ENCODE measurements at regions not wholly inside any gene's neighbourhood (a gene's known extent, or its start where the extent isn't known, plus 50 kb on each side); places are given as distances from the start of the nearest gene placed in this dataset.

GRCh38 chr21:17159697-17160096 lies 353.1 kb upstream of the CXADR start:
- H2AK5ac ChIP-seq (ENCODE audit: low read depth, low read length) = no peak overlapping the region
- H3K9ac ChIP-seq (ENCODE audit: low read depth, low read length, poor library complexity) = no peak overlapping the region
- H4K8ac ChIP-seq (ENCODE audit: low read depth, low read length) = no peak overlapping the region
- whole genome bisulfite sequencing, 2 donors (ENCODE audit: extremely low coverage in 2 of 2, insufficient read length in 2 of 2, insufficient replicate concordance in 1 of 2) = no CpG with 5 or more reads among the region's 2 CpGs
- H2BK5ac ChIP-seq (ENCODE audit: low read length) = no peak overlapping the region
- no peak overlapping the region for H4K91ac ChIP-seq (ENCODE audit: low read depth, low read length, poor library complexity)
- no peak overlapping the region for H2BK15ac ChIP-seq (ENCODE audit: low read length)
- H3K9me3 ChIP-seq (replicated peaks in 1 of 2; ENCODE audit: control insufficient read depth in 2 of 2, insufficient read depth in 1 of 2, low read depth in 1 of 2, low read length in 2 of 2) = no peaks in the 10 kb centered on the region
- no peak overlapping the region for H3K23ac ChIP-seq (ENCODE audit: low read depth, low read length, poor library complexity)
- no peaks in the 10 kb centered on the region for H3K27me3 ChIP-seq (ENCODE audit: control insufficient read depth in 3 of 3, insufficient read depth in 3 of 3, low read depth in 1 of 3, low read length in 3 of 3)
- no peak overlapping the region for H3K4me2 ChIP-seq (ENCODE audit: insufficient read depth, low read length, poor library complexity, severe bottlenecking)
- no peak overlapping the region for H2BK12ac ChIP-seq (ENCODE audit: low read length)
- H3K4me3 ChIP-seq (ENCODE audit: low read length in 2 of 2) = no peak overlapping the region
- H3K27ac ChIP-seq (replicated peaks; ENCODE audit: low read length) = no peak overlapping the region
- no peaks in the 10 kb centered on the region for H3K4me1 ChIP-seq (ENCODE audit: control insufficient read depth in 2 of 2, insufficient read depth in 1 of 2, low read depth in 1 of 2, low read length in 2 of 2)
- no peaks in the 10 kb centered on the region for H3K36me3 ChIP-seq (replicated peaks in 1 of 2; ENCODE audit: control insufficient read depth in 2 of 2, insufficient read depth in 2 of 2, low read length in 2 of 2)
- no peak overlapping the region for H3K4ac ChIP-seq (ENCODE audit: low read length)
- H3K14ac ChIP-seq (ENCODE audit: low read length) = no peak overlapping the region
- H3K18ac ChIP-seq (ENCODE audit: low read length) = no peak overlapping the region
- no peak for DNase-seq (ENCODE audit: low spot score)
- no peak overlapping the region for H2BK120ac ChIP-seq (ENCODE audit: low read depth, low read length)
- H2AFZ ChIP-seq (ENCODE audit: low read length) = no peak overlapping the region
- no peaks in the 10 kb centered on the region for H3K79me1 ChIP-seq (ENCODE audit: low read depth, low read length)

- no peak overlapping the region for H3K14ac ChIP-seq (ENCODE audit: low read length)
- H2BK5ac ChIP-seq (ENCODE audit: low read length) = no peak overlapping the region
- H3K4me3 ChIP-seq (ENCODE audit: low read length in 2 of 2) = no peak overlapping the region
- no peak overlapping the region for H2BK12ac ChIP-seq (ENCODE audit: low read length)
- DNase-seq (ENCODE audit: low spot score) = no peak
- no peaks in the 10 kb centered on the region for H3K27me3 ChIP-seq (ENCODE audit: control insufficient read depth in 3 of 3, insufficient read depth in 3 of 3, low read depth in 1 of 3, low read length in 3 of 3)
- WGBS, 2 donors (ENCODE audit: extremely low coverage in 2 of 2, insufficient read length in 2 of 2, insufficient replicate concordance in 1 of 2) = no CpG with 5 or more reads among the region's 3 CpGs
- no peak overlapping the region for H3K27ac ChIP-seq (replicated peaks; ENCODE audit: low read length)
- no peak overlapping the region for H3K4ac ChIP-seq (ENCODE audit: low read length)
- no peak overlapping the region for H2AK5ac ChIP-seq (ENCODE audit: low read depth, low read length)
- H3K36me3 ChIP-seq (replicated peaks in 1 of 2; ENCODE audit: control insufficient read depth in 2 of 2, insufficient read depth in 2 of 2, low read length in 2 of 2) = no peaks in the 10 kb centered on the region
- no peak overlapping the region for H3K4me2 ChIP-seq (ENCODE audit: insufficient read depth, low read length, poor library complexity, severe bottlenecking)
- H3K79me1 ChIP-seq (ENCODE audit: low read depth, low read length) = no peaks in the 10 kb centered on the region
- H4K91ac ChIP-seq (ENCODE audit: low read depth, low read length, poor library complexity) = no peak overlapping the region
- H3K9ac ChIP-seq (ENCODE audit: low read depth, low read length, poor library complexity) = no peak overlapping the region
- no peak overlapping the region for H2AFZ ChIP-seq (ENCODE audit: low read length)
- no peak overlapping the region for H3K18ac ChIP-seq (ENCODE audit: low read length)
- no peak overlapping the region for H4K8ac ChIP-seq (ENCODE audit: low read depth, low read length)
- no peaks in the 10 kb centered on the region for H3K4me1 ChIP-seq (ENCODE audit: control insufficient read depth in 2 of 2, insufficient read depth in 1 of 2, low read depth in 1 of 2, low read length in 2 of 2)
- no peak overlapping the region for H2BK120ac ChIP-seq (ENCODE audit: low read depth, low read length)
- H2BK15ac ChIP-seq (ENCODE audit: low read length) = no peak overlapping the region
- H3K23ac ChIP-seq (ENCODE audit: low read depth, low read length, poor library complexity) = no peak overlapping the region
- H3K9me3 ChIP-seq (replicated peaks in 1 of 2; ENCODE audit: control insufficient read depth in 2 of 2, insufficient read depth in 1 of 2, low read depth in 1 of 2, low read length in 2 of 2) = no peaks in the 10 kb centered on the region
Measured at GRCh38 chr21:17185674-17186073, 327.2 kb upstream of the CXADR start.

DNA sequence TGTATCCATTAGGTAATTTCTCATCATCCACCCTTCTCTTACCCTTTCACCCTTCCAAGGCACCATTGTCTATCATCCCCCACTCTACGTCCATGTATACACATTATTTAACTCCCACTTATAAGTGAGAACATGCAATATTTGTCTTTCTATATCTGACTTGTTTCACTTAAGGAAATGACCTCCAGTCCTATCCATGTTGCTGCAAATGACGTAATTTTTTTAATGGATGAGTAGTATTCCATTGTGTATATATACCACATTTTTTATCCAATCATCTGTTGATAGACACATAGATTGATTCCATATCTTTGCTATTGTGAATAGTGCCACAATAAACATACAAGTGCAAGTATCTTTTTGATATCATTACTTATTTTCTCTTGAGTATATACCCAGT lies 322.9 kb upstream of the CXADR start:
- H3K4ac ChIP-seq (ENCODE audit: low read length) = no peak overlapping the region
- no peak overlapping the region for H2BK5ac ChIP-seq (ENCODE audit: low read length)
- no peak overlapping the region for H3K9ac ChIP-seq (ENCODE audit: low read depth, low read length, poor library complexity)
- no peaks in the 10 kb centered on the region for H3K79me1 ChIP-seq (ENCODE audit: low read depth, low read length)
- no peak overlapping the region for H2BK15ac ChIP-seq (ENCODE audit: low read length)
- no peaks in the 10 kb centered on the region for H3K36me3 ChIP-seq (replicated peaks in 1 of 2; ENCODE audit: control insufficient read depth in 2 of 2, insufficient read depth in 2 of 2, low read length in 2 of 2)
- H4K8ac ChIP-seq (ENCODE audit: low read depth, low read length) = no peak overlapping the region
- no peak overlapping the region for H3K27ac ChIP-seq (replicated peaks; ENCODE audit: low read length)
- no peak overlapping the region for H3K18ac ChIP-seq (ENCODE audit: low read length)
- no peak overlapping the region for H3K4me2 ChIP-seq (ENCODE audit: insufficient read depth, low read length, poor library complexity, severe bottlenecking)
- H2BK12ac ChIP-seq (ENCODE audit: low read length) = no peak overlapping the region
- H3K14ac ChIP-seq (ENCODE audit: low read length) = no peak overlapping the region
- H2AFZ ChIP-seq (ENCODE audit: low read length) = no peak overlapping the region
- H2AK5ac ChIP-seq (ENCODE audit: low read depth, low read length) = no peak overlapping the region
- H3K9me3 ChIP-seq (replicated peaks in 1 of 2; ENCODE audit: control insufficient read depth in 2 of 2, insufficient read depth in 1 of 2, low read depth in 1 of 2, low read length in 2 of 2) = peaks cover 2% of the 10 kb centered on the region in 2 donors
- no peak overlapping the region for H4K91ac ChIP-seq (ENCODE audit: low read depth, low read length, poor library complexity)
- no peak overlapping the region for H3K4me3 ChIP-seq (ENCODE audit: low read length in 2 of 2)
- no peaks in the 10 kb centered on the region for H3K4me1 ChIP-seq (ENCODE audit: control insufficient read depth in 2 of 2, insufficient read depth in 1 of 2, low read depth in 1 of 2, low read length in 2 of 2)
- no peak overlapping the region for H2BK120ac ChIP-seq (ENCODE audit: low read depth, low read length)
- H3K27me3 ChIP-seq (ENCODE audit: control insufficient read depth in 3 of 3, insufficient read depth in 3 of 3, low read depth in 1 of 3, low read length in 3 of 3) = no peaks in the 10 kb centered on the region
- no peak overlapping the region for H3K23ac ChIP-seq (ENCODE audit: low read depth, low read length, poor library complexity)
- WGBS, 2 donors (ENCODE audit: extremely low coverage in 2 of 2, insufficient read length in 2 of 2, insufficient replicate concordance in 1 of 2) = no CpG with 5 or more reads among the region's 2 CpGs
- no peak for DNase-seq (ENCODE audit: low spot score)

DNA sequence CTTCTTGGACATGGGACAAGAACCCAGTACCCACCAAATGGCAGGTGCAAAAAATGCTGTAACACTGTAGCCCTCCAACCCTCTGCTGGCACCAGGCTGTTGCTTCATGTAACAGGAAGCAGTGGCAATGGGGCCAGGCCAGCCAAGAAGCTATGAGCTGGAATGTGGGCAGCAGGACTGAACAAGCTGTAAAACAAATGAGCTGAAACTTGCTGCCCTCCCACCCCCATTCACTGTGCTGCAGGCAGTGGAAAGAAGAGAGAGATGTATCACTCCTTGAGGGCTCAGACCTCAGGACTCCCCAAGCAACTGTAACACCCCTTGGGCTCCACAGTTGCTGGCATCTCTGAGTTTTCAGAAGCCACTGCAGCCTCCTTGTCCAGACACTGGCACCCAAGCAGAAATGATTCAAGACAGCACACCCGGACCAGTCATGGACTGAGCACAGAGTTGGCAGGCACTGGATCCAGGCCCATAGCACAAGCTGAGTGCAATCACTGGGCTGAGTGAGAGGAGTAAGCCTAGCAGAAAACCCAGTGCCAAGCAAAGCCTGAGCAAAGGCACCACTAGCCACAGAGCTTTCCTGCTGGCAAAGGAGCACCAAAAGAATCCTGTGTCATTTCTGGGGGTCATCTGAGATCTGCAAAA lies 321.4 kb upstream of the CXADR start:
- Histone ChIP-seq H3K14ac (ENCODE audit: low read length) (no peak overlapping the region), H3K36me3 (replicated peaks in 1 of 2; ENCODE audit: control insufficient read depth in 2 of 2, insufficient read depth in 2 of 2, low read length in 2 of 2) (no peaks in the 10 kb centered on the region), H2BK120ac (ENCODE audit: low read depth, low read length) (no peak overlapping the region), H3K79me1 (ENCODE audit: low read depth, low read length) (no peaks in the 10 kb centered on the region), H3K9ac (ENCODE audit: low read depth, low read length, poor library complexity) (no peak overlapping the region), H2AFZ (ENCODE audit: low read length) (no peak overlapping the region), H3K4me2 (ENCODE audit: insufficient read depth, low read length, poor library complexity, severe bottlenecking) (no peak overlapping the region), H3K18ac (ENCODE audit: low read length) (no peak overlapping the region), H2BK5ac (ENCODE audit: low read length) (no peak overlapping the region), H4K8ac (ENCODE audit: low read depth, low read length) (no peak overlapping the region), H2BK15ac (ENCODE audit: low read length) (no peak overlapping the region), H3K9me3 (replicated peaks in 1 of 2; ENCODE audit: control insufficient read depth in 2 of 2, insufficient read depth in 1 of 2, low read depth in 1 of 2, low read length in 2 of 2) (peaks cover 2% of the 10 kb centered on the region in 2 donors), H3K27ac (replicated peaks; ENCODE audit: low read length) (no peak overlapping the region), H3K4ac (ENCODE audit: low read length) (no peak overlapping the region), H3K4me1 (ENCODE audit: control insufficient read depth in 2 of 2, insufficient read depth in 1 of 2, low read depth in 1 of 2, low read length in 2 of 2) (no peaks in the 10 kb centered on the region), H2BK12ac (ENCODE audit: low read length) (no peak overlapping the region), H3K27me3 (ENCODE audit: control insufficient read depth in 3 of 3, insufficient read depth in 3 of 3, low read depth in 1 of 3, low read length in 3 of 3) (no peaks in the 10 kb centered on the region), H3K23ac (ENCODE audit: low read depth, low read length, poor library complexity) (no peak overlapping the region), H2AK5ac (ENCODE audit: low read depth, low read length) (no peak overlapping the region), H3K4me3 (ENCODE audit: low read length in 2 of 2) (no peak overlapping the region), H4K91ac (ENCODE audit: low read depth, low read length, poor library complexity) (no peak overlapping the region)
- DNase-seq (ENCODE audit: low spot score) = no peak
- WGBS, 2 donors (ENCODE audit: extremely low coverage in 2 of 2, insufficient read length in 2 of 2, insufficient replicate concordance in 1 of 2) = no CpG with 5 or more reads among the region's 1 CpG

All from neuronal stem cell (in vitro differentiated cells).